ENCODE measurements at regions not wholly inside any gene's neighbourhood (a gene's known extent, or its start where the extent isn't known, plus 50 kb on each side); places are given as distances from the start of the nearest gene placed in this dataset.

GRCh38 chr21:15415541-15416261, 314.1 kb upstream of the USP25 start:
- H3K36me3 ChIP-seq (replicated peaks) = no peaks in the 10 kb centered on the region
- H3K27ac ChIP-seq = no peak overlapping the region
- in situ Hi-C loops (cut with HindIII; ENCODE audit: low pct_ligation_motif_present, low sequenced_read_pairs) = no loop called here
- H3K27me3 ChIP-seq (replicated peaks) = no peaks in the 10 kb centered on the region
- TF ChIP-seq CTCF (IDR thresholded peaks at IDR 0.05; ENCODE audit: low read depth, low read length, missing control alignments) = no peak
- no peak for DNase-seq
- no peak overlapping the region for H3K4me3 ChIP-seq (ENCODE audit: low read depth, low read length)

GRCh38 chr21:15421441-15421881, 308.3 kb upstream of the USP25 start:
- Histone ChIP-seq H3K36me3 (replicated peaks) (no peaks in the 10 kb centered on the region), H3K27me3 (replicated peaks) (no peaks in the 10 kb centered on the region), H3K27ac (no peak overlapping the region), H3K4me3 (ENCODE audit: low read depth, low read length) (no peak overlapping the region)
- no peak for TF ChIP-seq CTCF (IDR thresholded peaks at IDR 0.05; ENCODE audit: low read depth, low read length, missing control alignments)
- DNase-seq = no peak
- in situ Hi-C loops (cut with HindIII; ENCODE audit: low pct_ligation_motif_present, low sequenced_read_pairs) = no loop called here

- Histone ChIP-seq H3K4me3 (ENCODE audit: low read depth, low read length) (no peak overlapping the region), H3K27ac (peak overlapping the region; percentile 69), H3K27me3 (replicated peaks) (no peaks in the 10 kb centered on the region), H3K36me3 (replicated peaks) (no peaks in the 10 kb centered on the region)
- TF ChIP-seq CTCF (IDR thresholded peaks at IDR 0.05; ENCODE audit: low read depth, low read length, missing control alignments) = no peak
- DNase-seq = no peak
- in situ Hi-C loops (cut with HindIII; ENCODE audit: low pct_ligation_motif_present, low sequenced_read_pairs) = no loop called here
Measured at GRCh38 chr21:15421947-15422346, 307.8 kb upstream of the USP25 start.

- no peak for TF ChIP-seq CTCF (IDR thresholded peaks at IDR 0.05; ENCODE audit: low read depth, low read length, missing control alignments)
- H3K27me3 ChIP-seq (replicated peaks) = no peaks in the 10 kb centered on the region
- DNase-seq = peak; percentile 70
- peak overlapping the region; percentile 69 for H3K27ac ChIP-seq
- H3K36me3 ChIP-seq (replicated peaks) = no peaks in the 10 kb centered on the region
- no peak overlapping the region for H3K4me3 ChIP-seq (ENCODE audit: low read depth, low read length)
- in situ Hi-C loops (cut with HindIII; ENCODE audit: low pct_ligation_motif_present, low sequenced_read_pairs) = no loop called here
Measured at GRCh38 chr21:15422783-15423182, 307.0 kb upstream of the USP25 start.

- in situ Hi-C loops (cut with HindIII; ENCODE audit: low pct_ligation_motif_present, low sequenced_read_pairs) = no loop called here
- H3K27ac ChIP-seq = no peak overlapping the region
- H3K4me3 ChIP-seq (ENCODE audit: low read depth, low read length) = no peak overlapping the region
- H3K27me3 ChIP-seq (replicated peaks) = no peaks in the 10 kb centered on the region
- TF ChIP-seq CTCF (IDR thresholded peaks at IDR 0.05; ENCODE audit: low read depth, low read length, missing control alignments) = no peak
- no peak for DNase-seq
- no peaks in the 10 kb centered on the region for H3K36me3 ChIP-seq (replicated peaks)
Measured at GRCh38 chr21:15423676-15424445, 305.9 kb upstream of the USP25 start.

All from brain microvascular endothelial cell (primary cell).